Stimulated activated CD4-positive, alpha-beta T cell treated with anti-CD3 and anti-CD28 coated beads, TNF-alpha, amount 100 ng/mL, for 24 hours (primary cell): ENCODE measurements at regions not wholly inside any gene's neighbourhood (a gene's known extent, or its start where the extent isn't known, plus 50 kb on each side); places are given as distances from the start of the nearest gene placed in this dataset.
"Not testable (repeated sequence)": the region's sequence is repeated elsewhere in the genome, so short reads cannot be mapped to it uniquely, and the experiment has no call there.

ENCODE experiments used
- DNase-seq, 3 experiments: peaks; one replicate each; pipeline ENCODE4 v3.0.0-alpha.2; 2020; ENCODE audit warnings: low read depth in 3 of 3

DNA sequence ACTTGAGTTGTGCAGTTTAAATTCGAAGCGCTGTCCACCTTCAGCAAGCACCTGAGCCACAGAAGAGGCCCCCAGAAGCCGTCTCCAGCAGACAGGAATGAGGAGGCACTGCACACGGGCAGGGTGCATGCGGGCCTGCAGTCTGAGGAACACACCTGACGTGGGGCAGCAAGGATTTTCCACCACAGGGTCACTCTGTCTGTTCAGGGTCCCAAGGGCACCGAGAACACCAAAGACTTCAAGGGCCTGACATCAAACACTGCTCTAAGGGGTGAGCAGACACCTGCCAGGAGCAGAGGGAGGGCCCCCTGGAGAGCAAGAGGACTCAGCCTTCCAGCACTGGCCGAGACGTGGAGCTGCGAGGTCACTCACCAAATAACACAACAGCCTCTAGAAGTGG is 99.7 kb upstream of the C14orf180 start:
- no peak for DNase-seq

DNA sequence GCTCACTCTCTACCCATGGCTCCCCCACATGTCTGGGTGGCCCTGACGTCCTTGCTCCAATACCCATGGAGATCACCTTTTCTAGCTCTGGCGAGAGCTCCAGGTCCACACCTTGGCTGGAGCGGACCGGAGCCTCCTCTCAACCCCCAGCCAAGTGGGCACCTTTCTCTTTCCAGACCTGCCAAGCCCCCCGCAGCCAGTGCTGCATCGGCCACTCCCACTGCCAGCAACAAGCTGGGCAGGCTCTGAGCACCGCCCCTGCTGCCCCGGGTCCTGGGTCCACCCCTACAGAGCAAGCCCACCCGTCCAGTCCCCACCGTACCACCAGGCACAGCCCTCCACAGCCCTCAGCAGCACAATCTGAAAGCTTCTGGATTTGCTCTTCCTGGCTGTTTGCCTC is 98.2 kb upstream of the C14orf180 start:
- no peak for DNase-seq

DNA sequence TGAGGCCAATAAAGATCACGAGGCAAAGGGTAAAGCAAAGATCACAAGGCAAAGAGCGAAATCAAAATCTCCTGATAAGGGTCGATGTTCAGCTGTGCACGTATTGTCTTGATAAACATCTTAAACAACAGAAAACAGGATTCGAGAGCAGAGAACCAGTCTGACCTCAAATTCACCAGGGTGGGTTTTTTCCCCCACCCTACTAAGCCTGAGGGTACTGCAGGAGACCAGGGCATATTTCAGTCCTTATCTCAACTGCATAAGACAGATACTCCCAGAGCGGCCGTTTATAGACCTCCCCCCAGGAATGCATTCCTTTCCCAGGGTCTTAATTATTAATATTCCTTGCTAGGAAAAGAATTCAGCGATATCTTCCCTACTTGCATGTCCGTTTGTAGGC is 97.5 kb upstream of the C14orf180 start:
- DNase-seq = not testable (repeated sequence)

DNA sequence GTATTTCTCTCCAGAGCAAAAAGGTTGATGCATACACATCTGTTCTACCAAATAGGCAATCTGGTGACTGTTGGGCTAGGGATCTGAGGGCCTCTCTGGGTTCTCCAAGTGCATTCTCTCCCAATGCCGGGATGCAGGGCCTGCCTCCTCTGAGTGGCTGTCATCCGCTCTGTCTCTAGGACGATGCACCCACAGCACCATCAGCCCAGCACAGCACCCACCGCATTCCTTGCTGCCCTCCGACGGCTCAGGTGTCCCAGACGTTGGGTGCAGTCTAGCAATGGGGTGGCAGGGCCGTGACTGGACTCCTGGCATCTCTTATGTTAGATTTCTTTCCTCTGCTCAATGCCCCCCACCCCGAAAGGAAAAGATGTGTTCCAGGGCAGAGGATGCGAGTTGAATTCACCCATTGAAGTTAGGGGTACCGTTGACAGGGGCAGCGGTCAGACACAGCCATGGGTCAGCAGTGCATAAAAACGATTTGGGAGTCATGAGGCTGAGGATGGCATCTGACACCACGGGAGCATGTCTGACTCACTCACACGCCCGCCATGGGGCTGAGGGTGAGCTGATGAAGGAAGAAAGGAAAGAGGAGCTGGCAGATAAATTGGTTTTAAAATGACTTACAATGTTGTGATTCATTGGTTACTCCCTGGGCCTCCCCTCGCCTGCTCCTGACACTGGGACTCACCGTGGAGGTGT is 93.2 kb upstream of the C14orf180 start:
- DNase-seq = no peak

DNA sequence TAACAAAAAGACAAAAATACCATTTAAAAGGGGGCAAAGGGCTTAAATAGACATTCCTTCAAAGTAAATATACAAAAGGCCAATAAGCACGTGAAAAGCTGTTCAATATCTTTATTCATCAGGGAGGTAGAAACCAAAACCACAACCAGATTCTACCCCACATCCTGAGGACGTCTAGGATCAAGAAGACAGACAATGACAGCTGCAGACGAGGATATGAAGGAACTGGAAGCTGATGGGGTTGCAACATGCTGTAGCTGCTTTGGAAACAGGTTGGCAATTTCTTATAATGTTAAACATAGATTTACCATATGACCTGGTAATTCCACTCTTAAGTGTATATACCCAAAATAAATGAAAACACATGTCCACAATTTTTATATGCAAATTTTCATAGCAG is 85.1 kb upstream of the C14orf180 start:
- DNase-seq = no peak

DNA sequence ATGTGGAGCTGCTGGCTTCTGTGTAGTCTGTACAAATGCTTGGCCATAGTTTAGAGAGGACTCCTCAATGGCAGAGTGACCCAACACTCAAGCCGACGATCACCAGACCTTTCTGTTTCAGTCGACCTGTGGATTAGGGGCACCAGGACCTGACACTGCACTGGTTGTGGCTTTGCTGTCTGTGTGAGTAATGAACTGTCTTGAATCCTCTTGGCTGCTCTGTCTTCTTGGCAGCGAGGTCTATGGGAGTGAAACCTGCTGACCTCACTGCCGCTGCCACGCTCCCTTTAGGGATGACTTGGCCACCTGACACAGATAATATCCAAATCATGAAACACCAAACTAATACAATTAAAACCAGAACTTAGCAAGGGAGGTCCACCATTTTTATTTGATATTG is 83.5 kb upstream of the C14orf180 start:
- DNase-seq = no peak

DNA sequence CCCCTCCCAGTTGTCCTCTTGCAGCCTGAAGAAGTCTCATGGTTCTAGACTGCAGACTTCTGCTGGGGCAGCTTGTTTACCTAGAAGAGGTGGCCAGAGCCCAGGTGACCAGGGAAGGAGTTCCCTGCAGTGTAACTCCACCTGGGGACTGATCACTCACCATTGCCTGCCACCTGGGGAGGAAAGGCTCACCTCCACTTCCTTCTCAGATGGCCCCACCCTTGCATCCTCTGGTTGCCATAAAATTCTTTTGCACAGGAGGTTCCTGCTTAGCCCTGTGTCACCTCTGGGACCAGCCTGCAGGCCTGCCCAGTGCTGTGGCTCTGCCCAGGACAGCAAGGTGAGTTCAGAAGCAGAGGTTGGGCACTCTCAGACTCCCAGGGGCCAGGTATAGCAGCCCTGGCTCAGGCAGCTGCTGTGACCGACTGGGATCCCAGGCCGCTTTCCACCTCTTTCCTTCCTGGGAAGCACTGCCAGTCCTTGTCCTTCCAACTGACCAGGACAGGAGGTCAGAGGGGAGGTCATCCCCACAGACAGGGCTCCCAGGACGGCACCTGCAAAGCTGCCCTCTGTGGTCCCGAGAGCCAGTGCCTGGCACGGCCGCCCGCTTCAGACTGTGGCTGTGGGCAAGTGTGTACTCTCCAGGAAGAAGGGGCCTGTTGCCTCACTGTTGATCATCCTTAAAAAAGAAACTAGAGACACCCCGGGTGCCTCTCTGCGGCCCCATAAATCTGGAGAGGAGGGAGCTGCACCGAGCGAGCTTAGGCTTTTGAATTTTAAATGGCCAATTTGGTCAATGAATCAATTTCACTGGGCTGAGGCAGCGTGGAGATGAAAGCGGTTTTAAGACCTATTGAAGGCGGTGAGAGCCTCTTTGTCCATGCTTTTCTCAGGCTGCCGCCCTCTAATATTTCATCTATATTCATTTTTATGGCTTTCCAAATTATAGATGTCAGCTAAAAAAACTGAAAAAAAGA is 79.5 kb upstream of the C14orf180 start:
- no peak for DNase-seq

DNA sequence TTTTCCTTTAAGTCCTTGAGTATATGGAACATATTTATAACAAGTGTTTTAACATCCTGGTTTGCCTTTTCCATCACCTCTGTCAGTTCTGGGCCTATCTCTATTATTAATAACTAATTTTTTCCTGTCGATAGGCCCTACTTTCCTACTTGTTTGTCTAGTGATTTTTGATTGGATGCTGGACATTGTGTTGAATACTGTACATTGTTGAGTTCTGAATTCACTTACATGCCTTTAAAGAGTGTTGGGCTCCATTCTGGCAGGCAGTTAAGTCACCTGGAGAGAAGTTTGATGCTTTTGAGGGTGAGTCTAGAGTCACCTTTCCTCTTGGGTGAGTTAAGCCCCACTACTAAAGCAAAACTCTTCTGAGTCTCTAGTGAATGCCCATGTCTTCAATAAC is 77.5 kb upstream of the C14orf180 start:
- DNase-seq = no peak

DNA sequence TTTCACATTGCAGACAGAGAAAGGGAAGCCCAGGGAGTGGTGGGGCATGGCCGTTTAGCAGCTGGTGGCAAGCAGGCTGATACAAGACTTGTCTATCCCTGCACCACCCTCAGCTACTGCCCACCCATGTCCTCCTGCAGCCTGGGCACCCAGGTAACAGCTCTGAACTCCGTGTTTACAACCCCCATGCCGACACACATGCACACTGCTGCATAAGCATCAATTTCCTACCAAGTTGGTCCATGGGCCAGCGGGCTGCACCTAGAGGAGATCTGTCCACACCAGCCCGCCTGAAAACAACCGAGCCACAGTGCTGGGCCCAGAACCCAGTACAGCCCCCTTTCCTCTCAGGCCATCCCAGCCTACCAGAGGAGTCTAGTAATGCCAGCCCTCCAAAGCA is 75.9 kb upstream of the C14orf180 start:
- no peak for DNase-seq

DNA sequence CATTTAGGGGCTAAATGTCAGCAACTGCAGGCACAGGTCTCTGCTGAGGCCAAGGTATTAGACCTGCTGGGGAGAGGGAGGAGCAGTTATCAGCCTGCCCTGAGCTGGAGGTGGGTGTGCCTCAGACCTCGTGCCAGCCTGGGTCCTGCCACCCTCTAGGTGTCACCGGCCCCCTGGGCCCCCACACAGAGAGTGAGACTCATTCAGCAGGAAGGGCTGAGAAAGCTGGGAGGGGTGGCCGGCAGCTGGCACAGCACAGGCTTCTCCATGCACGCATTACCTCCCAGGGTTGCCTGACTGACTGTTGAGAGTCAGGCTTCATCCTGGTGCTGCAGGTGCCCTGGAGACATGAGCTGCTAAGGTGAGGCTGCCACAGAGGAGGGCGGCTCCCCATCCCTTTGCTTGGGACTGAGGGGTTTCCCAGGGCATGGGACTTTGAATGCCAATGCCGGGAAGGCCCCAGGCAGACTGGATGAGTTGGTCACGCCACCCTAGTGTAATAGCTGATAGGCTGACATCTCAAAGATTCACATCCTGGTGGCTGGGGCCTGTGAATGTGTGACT is 75.3 kb upstream of the C14orf180 start:
- DNase-seq = no peak

DNA sequence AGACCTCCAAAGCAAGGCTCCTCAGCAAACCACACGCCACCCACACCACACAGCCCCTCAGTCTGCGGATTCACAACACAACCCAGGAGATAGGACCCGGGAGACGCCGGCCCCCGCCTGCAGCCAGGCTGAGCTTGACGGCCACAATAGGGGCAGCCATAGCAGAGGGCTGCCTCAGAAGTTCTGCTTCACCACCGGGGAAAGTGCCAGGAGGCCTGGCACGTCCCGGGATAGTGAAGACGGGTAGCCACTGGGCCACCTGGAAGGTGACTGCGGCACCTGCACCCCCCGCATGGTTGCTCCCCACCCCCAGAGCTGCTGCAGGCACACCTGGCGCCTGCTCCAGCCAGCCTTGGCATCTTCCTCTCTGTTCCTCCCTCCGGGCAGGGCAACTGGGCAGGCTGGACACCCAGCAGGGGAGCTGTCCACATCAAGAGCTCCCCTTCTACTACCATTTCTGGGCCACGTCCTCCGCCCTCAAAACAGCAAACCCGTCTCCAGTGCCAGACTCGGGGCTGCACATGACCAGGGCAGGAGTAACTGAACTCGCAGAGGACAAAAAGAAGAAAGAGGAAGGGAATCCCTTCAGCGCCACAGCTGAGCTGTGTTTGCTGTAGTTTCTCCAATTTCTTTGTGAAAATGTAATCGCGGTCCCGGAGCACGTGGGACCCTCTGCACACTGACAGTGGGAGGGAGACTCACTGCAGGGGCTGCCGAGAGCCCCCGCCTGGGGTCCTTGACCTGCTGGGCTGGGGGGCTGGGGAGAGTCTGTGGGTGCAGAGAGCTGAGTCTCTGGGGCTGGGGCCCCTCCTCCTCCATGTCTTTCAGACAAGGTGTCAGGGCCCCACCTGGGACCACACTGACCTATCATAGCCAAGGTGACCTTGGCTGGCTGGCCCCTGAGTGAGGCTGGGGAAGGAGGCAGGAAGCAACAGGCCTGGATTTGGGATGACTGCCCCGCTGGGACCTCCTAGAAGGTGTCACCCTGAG is 74.2 kb upstream of the C14orf180 start:
- no peak for DNase-seq

DNA sequence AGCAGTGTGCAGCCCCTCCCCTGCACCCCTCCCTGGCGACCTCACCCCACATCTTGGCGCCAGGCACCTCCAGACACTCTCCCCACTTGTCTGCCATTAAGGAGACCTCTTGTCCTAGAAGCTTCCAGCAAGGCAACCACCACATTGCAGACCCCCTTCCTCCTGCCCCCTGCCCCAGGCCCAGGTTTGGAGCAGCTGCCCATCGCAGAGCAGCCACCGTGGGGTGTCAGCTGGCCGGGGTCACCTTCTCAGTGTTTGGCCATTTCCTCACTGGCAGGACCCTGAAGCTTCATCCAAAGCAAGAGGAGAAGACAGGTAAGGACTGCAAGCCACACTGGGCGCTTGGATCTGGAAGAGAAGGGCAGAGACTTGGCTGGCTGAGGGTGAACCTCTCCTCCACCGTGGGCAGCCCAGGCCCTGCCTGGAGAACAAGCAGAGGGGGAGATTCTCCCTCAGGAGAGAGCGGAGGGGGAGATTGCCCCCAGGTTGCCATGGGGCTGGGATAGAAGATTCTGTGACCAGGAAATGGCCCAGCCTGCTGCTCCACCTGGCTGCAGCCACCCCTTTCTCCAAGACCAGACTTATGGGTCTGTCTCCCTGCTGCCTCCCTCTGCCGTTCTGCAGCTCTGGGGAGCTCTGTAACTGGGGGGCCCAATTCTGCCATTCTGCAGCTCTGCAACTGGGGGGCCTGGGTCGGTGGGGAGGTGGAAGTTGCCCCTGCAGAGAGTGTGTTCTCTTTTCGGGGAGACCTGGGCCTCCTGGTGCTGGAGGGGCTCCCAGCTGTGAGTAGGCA is 72.9 kb upstream of the C14orf180 start:
- DNase-seq = no peak

DNA sequence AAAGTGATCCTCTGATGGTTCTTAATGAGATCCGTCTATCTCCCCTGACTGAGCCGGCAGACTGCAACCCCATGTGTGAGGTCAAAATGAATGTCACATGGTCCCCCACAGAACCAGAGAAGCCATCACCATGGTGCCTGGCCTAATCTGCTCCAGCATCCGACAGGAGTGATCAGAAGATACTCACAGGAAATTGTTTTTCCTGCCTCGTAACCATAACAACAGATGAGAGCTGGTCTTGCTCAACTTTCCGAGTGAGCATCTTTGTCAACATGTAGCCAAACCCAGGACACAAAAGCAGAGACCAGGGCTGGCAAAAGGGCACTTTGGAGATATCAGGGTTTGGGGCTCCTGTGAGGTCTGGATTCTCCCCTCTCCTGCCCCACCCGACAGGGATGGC is 72.1 kb upstream of the C14orf180 start:
- DNase-seq = no peak

DNA sequence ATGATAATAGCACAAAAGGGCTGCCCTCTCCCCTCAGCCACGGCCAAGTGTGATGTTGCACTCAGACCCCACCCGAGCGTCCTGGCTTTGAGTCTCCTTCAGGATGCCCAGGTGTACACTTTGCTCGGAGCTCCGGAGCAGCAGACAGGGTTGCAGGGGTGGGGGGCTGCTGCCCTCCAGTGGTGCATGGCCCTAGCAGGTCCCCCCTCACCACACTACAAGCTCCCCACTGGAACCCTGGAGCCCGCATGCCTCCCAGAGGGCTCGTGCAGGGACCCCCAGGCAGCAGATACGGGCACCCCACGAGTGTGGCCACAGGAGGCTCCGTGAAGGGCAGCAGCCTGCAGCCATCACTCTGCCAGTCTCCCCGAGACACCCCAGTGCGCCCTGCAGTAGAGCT is 69.9 kb upstream of the C14orf180 start:
- no peak for DNase-seq

DNA sequence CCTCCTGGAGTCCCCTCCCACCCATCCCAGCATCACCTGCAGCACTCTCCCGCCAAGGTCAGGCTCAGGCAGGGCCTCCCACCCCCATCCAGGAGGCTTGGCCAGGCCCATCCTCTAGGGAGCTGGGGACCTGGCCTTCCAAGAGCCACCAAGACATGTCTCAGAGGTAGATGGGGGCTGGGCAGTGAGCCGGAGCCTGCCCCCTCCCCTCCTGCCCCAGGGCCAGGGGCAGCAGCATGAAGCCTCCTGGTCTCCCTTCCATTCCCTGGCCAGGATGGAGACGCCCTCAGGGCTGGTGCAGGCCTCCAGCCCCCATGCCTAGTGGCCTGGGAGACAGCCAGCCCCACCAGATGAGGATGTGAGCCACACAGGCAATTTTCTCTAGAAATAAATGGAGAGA is 69.3 kb upstream of the C14orf180 start:
- no peak for DNase-seq

DNA sequence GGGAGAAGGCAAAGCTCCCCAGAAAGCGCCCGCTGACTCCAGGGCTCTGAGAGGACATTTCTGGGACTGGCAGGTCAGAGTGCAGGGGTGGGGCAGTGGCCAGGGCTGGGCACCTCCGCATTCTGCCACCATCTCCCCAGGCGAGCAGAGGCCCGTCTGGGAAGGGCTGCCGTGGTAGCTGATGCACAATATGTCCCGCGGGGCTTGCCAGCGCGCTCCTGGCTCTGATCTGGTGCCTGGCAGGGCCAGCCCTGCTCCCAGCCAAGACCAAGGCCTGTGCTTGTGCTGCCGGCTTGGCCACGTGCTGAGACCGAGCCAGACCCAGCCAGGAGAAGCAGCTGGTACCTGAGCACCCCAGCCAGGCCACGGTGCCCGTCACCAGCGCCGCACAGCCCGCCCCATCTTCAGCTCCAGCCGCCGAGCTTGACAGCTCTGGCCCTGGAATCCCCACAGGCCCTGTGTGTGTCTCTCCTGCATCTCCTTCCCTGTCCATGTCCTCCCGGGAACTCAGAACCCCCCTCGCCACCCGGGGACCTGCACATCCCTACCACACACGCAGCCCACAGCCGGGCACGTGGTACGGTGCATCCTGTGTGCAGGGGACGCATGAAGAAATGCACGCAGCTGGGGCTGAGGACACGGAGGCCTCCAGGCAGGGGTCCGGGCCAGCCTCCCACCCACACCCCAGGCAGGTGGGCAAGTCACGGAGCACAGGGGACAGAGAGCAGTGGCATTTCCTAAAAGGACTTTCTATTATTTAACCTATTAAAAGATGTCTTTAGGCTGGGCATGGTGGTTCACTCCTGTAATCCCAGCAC is 68.6 kb upstream of the C14orf180 start:
- DNase-seq = no peak

DNA sequence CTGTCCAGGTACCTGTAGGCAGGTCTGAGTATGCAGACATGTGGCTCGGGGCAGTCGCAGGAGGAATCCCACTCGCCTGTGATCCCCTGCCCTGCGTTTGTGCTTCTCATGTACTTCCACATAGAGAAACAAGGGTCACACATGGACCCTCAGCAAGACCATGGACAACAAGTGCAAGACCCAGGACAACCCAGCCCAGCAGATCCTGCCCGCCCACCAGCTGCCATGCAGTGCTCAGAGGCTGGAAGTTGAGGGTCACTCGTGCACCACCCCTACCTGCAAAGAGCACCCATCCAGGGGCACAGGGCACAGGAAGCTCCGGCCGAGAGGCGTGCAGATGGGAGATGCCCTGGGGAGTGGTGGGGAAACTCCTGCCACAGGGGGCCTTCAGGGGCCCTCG is 67.5 kb upstream of the C14orf180 start:
- no peak for DNase-seq

DNA sequence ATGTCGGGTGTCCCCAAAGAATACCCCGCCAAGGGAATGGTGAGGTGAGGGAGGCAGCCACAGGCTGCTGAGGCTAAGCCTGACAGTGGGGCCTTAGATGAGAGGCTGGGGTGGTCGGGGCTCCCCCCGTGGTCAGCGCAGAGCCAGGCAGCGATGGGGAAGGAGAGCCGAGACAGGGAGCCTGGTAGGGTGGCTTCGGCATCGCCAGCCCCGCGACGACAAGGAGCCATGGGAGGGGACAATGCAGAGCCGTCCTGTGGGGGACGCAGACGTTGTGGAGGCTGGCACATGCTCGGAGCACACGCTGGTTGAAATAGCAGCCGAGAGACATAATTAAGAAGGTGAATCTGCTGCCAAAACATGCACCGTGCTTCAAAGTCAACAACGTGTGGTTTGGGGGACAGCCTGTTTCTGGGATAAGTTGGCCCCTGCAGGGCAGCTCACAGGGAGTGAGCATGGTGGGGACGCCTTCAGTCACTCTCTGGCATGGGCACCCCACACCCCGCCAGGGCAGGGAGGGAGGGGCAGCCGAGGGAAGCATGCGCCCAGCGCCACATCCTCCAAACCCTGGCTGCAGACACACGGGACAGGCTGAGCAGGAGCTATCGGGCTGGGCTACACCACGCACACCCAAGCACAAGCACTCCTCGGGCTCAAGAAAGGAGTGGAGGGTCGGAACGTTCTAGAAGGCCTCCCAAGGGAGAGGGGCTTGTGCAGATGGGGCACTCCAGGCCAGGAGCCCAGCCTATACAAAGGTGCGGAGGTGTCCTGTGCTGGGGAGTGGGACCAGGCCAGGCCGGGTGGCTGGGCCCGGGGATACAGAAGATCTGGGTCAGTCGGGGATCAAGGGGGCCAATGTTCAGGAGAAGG is 66.6 kb upstream of the C14orf180 start:
- DNase-seq = no peak

DNA sequence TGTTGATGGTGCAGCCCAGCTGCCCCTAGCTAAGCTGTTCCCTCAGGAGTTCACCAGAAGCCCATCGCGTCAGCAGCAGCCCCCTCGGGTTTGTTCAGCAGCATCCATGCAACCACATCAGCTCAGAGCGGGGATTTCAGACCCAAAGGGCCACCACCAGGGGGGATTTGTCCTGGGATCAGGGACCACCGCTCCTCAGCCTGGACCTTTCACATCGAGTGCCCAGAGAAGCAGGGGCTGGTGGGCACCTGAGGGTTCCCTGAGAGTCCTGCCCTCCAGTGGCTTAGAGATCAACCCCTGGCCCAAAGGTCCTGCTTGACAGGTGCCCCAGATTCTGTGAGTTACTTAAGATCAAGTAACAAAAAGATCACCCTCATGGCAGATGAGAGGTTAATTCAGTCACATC is 65.9 kb upstream of the C14orf180 start:
- DNase-seq = no peak
